ENCODE measurements at regions not wholly inside any gene's neighbourhood (a gene's known extent, or its start where the extent isn't known, plus 50 kb on each side); places are given as distances from the start of the nearest gene placed in this dataset.

- TF ChIP-seq, protein P1, sequence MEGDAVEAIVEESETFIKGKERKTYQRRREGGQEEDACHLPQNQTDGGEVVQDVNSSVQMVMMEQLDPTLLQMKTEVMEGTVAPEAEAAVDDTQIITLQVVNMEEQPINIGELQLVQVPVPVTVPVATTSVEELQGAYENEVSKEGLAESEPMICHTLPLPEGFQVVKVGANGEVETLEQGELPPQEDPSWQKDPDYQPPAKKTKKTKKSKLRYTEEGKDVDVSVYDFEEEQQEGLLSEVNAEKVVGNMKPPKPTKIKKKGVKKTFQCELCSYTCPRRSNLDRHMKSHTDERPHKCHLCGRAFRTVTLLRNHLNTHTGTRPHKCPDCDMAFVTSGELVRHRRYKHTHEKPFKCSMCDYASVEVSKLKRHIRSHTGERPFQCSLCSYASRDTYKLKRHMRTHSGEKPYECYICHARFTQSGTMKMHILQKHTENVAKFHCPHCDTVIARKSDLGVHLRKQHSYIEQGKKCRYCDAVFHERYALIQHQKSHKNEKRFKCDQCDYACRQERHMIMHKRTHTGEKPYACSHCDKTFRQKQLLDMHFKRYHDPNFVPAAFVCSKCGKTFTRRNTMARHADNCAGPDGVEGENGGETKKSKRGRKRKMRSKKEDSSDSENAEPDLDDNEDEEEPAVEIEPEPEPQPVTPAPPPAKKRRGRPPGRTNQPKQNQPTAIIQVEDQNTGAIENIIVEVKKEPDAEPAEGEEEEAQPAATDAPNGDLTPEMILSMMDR (IDR thresholded peaks at IDR 0.05) = no peak
- no peak for TF ChIP-seq POLR2A (IDR thresholded peaks at IDR 0.05)
Measured at GRCh38 chr14:94868772-94869072, 98.8 kb upstream of the GSC start.

Measured in Peyer's patch (tissue), 4 donors.